Fibroblast of skin of abdomen (primary cell): ENCODE measurements at regions not wholly inside any gene's neighbourhood (a gene's known extent, or its start where the extent isn't known, plus 50 kb on each side); places are given as distances from the start of the nearest gene placed in this dataset.
"Not testable (repeated sequence)": the region's sequence is repeated elsewhere in the genome, so short reads cannot be mapped to it uniquely, and the experiment has no call there.

Source experiments
- DNase-seq: peaks from one replicate; pipeline ENCODE4 v3.0.0-alpha.2; 2013

- DNase-seq, result not testable (repeated sequence)
These were observed 61.2 kb upstream of the ZNF322 start for GRCh38 chr6:26720663-26721218.

GRCh38 chr6:26730019-26730766, 70.6 kb upstream of the ZNF322 start:
- DNase-seq, result not testable (repeated sequence)

- DNase-seq, result not testable (repeated sequence)
These were observed 75.4 kb upstream of the ZNF322 start for GRCh38 chr6:26734776-26735472.

GRCh38 chr6:26739811-26740210, 80.3 kb upstream of the ZNF322 start:
- no peak for DNase-seq

- peak; percentile 78 for DNase-seq
These were observed 83.7 kb upstream of the ZNF322 start for GRCh38 chr6:26743157-26743821.

- DNase-seq, result no peak
These were observed 84.6 kb upstream of the ZNF322 start for GRCh38 chr6:26743941-26744699.

- DNase-seq, result not testable (repeated sequence)
These were observed 85.3 kb upstream of the ZNF322 start for GRCh38 chr6:26744837-26745282.

- DNase-seq, result not testable (repeated sequence)
These were observed 86.4 kb upstream of the ZNF322 start for GRCh38 chr6:26745964-26746363.

- not testable (repeated sequence) for DNase-seq
These were observed 89.7 kb upstream of the ZNF322 start for GRCh38 chr6:26749126-26749758.

- not testable (repeated sequence) for DNase-seq
These were observed 90.2 kb upstream of the ZNF322 start for GRCh38 chr6:26749759-26750126.

- DNase-seq, result no peak
These were observed 94.7 kb upstream of the ZNF322 start for GRCh38 chr6:26754212-26754611.

- not testable (repeated sequence) for DNase-seq
These were observed 95.3 kb upstream of the ZNF322 start for GRCh38 chr6:26754801-26755200.

GRCh38 chr6:26756067-26756805, 96.7 kb upstream of the ZNF322 start:
- DNase-seq, result not testable (repeated sequence)

GRCh38 chr6:26766203-26766902, 106.8 kb upstream of the ZNF322 start:
- not testable (repeated sequence) for DNase-seq

- DNase-seq, result not testable (repeated sequence)
These were observed 111.6 kb upstream of the ZNF322 start for GRCh38 chr6:26770941-26771666.

- not testable (repeated sequence) for DNase-seq
These were observed 113.9 kb upstream of the ZNF322 start for GRCh38 chr6:26773414-26773813.

- DNase-seq, result not testable (repeated sequence)
These were observed 121.0 kb upstream of the ZNF322 start for GRCh38 chr6:26780563-26780962.

- DNase-seq, result not testable (repeated sequence)
These were observed 136.1 kb upstream of the ZNF322 start for GRCh38 chr6:26795474-26796307.
